Suppressor macrophage treated with lipopolysaccharide for 4 hours (primary cell): ENCODE measurements at regions not wholly inside any gene's neighbourhood (a gene's known extent, or its start where the extent isn't known, plus 50 kb on each side); places are given as distances from the start of the nearest gene placed in this dataset.
"Not testable (repeated sequence)": the region's sequence is repeated elsewhere in the genome, so short reads cannot be mapped to it uniquely, and the experiment has no call there.

Source experiments
- DNase-seq: peaks from one replicate; pipeline ENCODE4 v3.0.0-alpha.2; 2020

GRCh38 chr4:147173322-147173721 lies 227.7 kb upstream of the TTC29 start:
- no peak for DNase-seq

- no peak for DNase-seq
Measured at GRCh38 chr4:147173797-147174432, 228.3 kb upstream of the TTC29 start.

DNA sequence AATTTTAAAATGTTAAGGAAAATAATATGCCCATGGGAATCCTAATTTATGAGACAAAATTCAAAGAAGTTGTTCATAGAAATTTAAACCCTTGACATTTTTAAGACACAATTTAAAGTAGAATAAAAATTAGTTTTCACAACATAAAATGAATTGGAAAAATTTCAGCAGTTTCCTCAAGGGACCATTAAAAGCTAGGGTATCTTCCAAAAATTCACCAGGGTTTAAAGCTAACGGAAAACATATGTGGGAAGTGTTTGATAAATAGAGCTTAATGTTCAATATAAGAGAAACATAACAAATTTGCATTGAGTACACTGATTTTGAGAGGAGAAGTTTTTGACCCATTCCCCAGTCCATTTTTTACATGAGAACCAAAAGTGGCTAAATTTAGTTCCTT lies 228.9 kb upstream of the TTC29 start:
- no peak for DNase-seq

- DNase-seq: no peak
Measured at GRCh38 chr4:147175460-147176025, 229.9 kb upstream of the TTC29 start.

GRCh38 chr4:147182041-147182440 lies 236.4 kb upstream of the TTC29 start:
- DNase-seq: no peak

DNA sequence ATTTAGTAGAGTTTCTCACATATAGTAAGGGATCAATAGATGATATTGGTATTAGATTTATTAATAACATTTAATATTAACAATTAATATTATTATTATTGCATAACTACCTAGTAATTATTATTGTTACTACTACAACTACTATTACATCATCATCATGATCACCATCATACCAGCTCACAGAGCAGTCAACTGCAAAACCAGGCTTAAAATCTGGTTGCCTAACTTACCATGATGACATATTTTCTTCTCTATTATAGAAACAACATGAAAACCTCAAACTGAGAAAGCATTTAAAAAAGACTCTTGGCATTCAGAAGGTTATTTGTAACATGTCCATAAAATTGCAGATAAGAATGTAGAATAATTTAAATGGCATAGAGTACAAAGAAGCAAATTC lies 247.0 kb upstream of the TTC29 start:
- no peak for DNase-seq

DNA sequence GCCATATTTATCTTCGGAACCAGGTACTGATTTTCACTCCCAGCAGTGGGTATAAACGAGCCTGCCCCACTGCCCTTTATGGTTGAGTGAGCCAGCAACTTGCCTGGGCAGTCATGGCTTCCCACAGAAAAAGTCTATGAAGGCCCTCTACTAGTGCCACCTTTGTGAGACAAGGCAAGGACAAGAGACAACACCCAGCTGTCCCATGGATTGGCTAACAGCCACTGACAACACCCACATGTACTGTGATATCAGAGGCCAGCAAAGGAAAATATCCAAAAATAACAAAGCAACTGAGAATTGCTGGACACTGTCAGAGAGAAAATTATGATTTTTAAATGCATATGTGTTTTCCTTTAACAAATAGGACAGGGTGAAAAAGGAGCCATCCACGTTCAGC lies 248.4 kb upstream of the TTC29 start:
- no peak for DNase-seq

GRCh38 chr4:147194604-147195003 lies 248.9 kb upstream of the TTC29 start:
- DNase-seq: no peak

DNA sequence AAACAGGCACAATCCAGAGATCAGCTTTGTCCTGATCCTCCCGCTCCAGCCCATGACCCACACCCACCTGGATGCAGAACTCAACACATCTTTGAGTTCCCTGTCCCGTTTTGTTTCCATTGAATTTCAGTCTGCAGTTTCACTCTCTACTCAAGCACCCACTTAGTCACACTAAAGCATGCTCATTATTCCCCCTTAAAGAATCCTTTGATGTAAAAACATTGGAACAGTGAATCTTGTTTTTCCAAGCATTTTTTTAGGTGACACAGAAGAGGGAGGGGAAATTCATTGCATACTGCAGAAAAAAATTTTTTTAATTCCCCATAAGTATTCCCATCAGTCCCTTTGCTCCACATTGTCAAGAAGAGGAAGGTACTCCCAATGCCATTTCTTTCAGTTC lies 249.7 kb upstream of the TTC29 start:
- DNase-seq: no peak

- no peak for DNase-seq
Measured at GRCh38 chr4:147198411-147199051, 252.9 kb upstream of the TTC29 start.

DNA sequence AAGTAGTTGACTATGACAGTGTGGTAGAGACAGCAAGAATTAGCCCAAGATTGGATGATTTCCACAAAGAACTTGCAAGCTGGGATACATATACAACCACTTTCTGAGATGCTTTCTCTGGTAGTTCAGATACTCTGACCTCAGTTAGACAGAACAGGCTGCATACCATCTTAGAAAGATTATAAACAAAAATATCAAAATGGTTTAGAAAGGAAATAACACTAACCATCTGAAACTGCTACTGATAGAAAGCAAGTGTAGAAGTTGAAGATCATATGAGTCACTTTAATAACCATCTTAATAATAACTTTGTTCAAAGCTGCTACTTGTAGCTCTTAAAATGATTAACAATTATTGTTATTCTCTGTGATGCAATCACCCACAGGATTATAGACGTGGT lies 255.4 kb upstream of the TTC29 start:
- DNase-seq: no peak

DNA sequence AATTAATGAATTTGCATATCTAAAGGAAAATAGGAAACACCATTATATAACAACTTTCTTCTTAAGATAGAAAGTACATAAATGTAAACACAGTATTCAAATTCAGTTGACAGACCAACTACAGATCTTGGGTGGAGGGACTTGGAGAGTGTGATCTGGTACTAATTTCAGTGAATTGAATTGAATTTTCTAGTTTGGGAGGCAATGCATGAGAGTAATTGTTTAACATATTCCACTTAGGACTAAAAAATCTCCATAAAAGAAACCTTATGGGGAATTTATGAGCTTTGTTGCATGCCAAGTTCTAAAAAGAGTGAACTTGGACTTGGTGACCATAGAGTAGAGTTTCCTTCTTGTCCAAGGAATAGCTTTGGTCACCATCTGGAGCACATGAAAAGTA lies 261.1 kb upstream of the TTC29 start:
- no peak for DNase-seq

DNA sequence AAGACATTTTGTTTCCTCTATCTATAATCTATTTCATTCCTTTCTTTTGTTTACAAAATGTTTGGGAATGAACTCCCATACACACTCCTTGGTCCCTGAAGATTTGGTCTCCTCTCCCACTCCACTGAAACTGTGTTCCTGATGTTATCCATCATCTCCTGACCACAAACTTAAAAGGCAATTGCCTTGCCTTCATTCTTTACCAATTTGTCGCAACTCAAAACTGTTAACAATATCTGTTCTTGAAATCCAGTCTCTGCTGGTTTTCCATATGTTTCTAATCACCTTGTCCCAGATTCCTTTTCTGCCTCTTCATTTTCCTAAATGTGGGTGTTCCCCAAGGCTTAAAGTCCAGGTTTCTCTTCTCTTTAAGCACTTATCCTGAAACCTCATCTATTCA lies 262.2 kb upstream of the TTC29 start:
- no peak for DNase-seq

DNA sequence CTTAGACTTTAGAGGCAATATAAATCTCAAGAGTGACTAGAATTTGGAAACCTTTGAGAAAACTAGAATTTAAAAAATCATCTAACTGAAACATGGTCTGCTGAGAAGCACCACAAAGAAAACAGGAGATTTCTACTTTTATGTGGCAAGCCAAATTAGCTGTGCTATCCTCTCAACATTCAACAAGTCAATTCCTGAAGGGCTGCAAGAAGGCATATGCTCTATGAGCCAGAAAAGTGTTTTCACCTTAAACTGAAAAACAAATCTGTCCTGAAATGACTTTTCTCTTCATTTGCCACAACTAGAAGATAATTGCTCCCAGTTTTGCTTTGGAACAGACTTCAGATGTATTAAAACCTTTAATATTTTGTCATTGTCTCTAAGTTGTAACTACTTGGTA lies 263.2 kb upstream of the EDNRA start:
- no peak for DNase-seq

- DNase-seq: no peak
Measured at GRCh38 chr4:147219145-147219544, 261.8 kb upstream of the EDNRA start.

DNA sequence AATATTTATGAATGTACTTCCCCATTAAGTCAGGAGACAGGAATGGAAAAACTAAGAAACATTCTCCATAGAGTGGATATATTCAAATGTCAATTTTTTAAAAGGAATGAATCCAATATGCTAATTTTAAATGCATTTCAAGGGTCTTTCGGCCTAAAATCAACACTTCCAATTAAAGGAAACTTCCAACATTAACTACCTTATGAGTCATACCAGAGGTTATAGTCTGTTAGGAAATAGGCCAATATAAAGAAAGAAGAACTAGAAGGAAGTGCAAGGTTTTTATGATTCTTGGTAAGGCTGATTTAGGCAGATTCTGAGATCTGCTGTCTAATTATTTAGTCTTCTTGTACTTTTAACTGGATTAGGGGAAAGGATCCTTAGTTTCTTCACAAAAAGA lies 260.1 kb upstream of the EDNRA start:
- DNase-seq: no peak

GRCh38 chr4:147222906-147223305 lies 258.0 kb upstream of the EDNRA start:
- no peak for DNase-seq

- no peak for DNase-seq
Measured at GRCh38 chr4:147223576-147223975, 257.3 kb upstream of the EDNRA start.

- DNase-seq: no peak
Measured at GRCh38 chr4:147236806-147237205, 244.1 kb upstream of the EDNRA start.

- DNase-seq: no peak
Measured at GRCh38 chr4:147244786-147245185, 236.1 kb upstream of the EDNRA start.

DNA sequence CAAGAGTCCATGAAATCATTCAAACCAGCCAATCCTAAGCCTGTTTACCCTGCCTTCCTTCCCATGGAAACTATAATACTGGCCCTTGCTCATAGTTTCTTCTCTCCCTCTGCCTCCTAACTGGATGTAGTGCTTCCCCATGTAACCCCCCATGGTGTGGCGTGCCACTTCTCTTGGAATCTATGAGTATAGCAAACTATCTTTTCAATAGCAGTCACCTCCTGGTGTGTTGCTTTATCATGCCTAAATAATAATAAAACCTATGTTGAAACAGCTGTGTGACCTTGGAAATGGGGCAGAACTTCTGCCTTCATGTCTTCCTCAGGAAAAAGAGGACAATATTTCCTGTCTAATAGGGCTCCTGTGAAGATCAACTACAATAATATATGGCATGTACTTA lies 234.8 kb upstream of the EDNRA start:
- DNase-seq: no peak

DNA sequence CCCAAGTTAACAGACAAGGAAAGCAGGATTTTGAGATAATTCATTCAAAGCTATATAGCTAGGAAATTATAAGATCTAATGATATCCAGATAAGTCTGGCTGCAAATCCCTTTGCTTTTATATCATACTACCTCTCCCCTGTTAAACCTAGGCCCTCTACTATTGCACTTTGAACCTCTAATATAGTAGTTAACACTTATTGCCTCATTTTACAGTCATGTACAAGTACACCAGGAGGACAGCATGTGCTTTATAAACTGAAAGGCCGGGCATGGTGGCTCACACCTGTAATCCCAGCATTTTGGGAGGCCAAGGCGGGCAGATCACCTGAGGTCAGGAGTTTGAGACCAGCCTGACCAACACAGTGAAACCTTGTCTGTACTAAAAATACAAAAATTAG lies 234.4 kb upstream of the EDNRA start:
- not testable (repeated sequence) for DNase-seq

DNA sequence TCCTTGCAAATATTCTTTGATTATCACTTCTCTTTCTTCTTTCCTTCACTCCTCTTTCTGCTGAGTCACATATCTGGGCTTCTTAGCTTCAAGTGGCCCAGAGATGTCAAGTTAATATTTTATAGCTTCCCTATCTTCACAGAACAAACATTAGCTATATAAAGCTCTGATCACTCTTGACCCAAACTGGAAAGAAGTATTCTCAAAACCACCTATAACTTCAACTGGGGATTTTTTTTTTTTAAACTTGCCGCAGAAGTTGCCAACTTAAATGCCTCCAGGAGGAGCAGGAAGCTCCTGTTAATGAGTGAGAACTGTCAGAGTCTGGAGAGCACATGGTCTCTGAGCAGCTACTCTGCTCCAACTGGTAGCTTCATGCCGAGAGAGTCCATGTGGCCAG lies 233.3 kb upstream of the EDNRA start:
- no peak for DNase-seq

GRCh38 chr4:147250062-147250461 lies 230.8 kb upstream of the EDNRA start:
- DNase-seq: no peak

DNA sequence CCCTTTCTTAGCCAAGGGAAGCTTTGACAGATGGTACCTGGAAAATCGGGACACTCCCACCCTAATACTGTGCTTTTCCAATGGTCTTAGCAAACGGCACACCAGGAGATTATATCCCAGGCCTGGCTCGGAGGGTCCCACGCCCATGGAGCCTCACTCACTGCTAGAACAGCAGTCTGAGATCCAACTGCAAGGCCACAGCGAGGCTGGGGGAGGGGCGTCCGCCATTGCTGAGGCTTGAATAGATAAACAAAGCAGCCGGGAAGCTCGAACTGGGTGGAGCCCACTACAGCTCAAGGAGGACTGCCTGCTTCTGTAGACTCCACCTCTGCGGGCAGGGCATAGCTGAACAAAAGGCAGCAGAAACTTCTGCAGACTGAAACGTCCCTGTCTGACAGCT lies 225.6 kb upstream of the EDNRA start:
- not testable (repeated sequence) for DNase-seq
